ENCODE measurements at regions not wholly inside any gene's neighbourhood (a gene's known extent, or its start where the extent isn't known, plus 50 kb on each side); places are given as distances from the start of the nearest gene placed in this dataset.

- TF ChIP-seq CTCF (IDR thresholded peaks at IDR 0.05) (no peak), POLR2A (IDR thresholded peaks at IDR 0.05) (no peak)
Measured at GRCh38 chr16:65731833-65732232, 610.0 kb upstream of the CDH11 start.
